A673 (cell line): ENCODE measurements at regions not wholly inside any gene's neighbourhood (a gene's known extent, or its start where the extent isn't known, plus 50 kb on each side); places are given as distances from the start of the nearest gene placed in this dataset.

ENCODE experiments used
- BruUV-seq: library from RNA; stranded (reverse); fragments of 400-500 nt; replicated peaks from 2 replicates; lab custom pipeline; 2021; lab: Mats Ljungman, UMichigan
- CTCF ChIA-PET: fragments of 300-600 bp; sonication (Branson Sonifier 250); formaldehyde crosslinking; loops from one replicate; lab custom pipeline; 2022; ENCODE audit warnings: antibody characterized with exemption; lab: Charles Lee
- POLR2A ChIA-PET: fragments of 300-600 bp; sonication (Branson Sonifier 250); formaldehyde crosslinking; loops from one replicate; lab custom pipeline; 2022; ENCODE audit warnings: antibody characterized with exemption; ENCODE audit not compliant: low non-redundant PET; lab: Charles Lee
- DNase-seq: peaks from one replicate; pipeline ENCODE4 v3.0.0-alpha.2; 2015; ENCODE audit warnings: low spot score
- H3K27ac ChIP-seq: fragments of 200-600 bp; sonication (generic); 2 replicates; pipeline ENCODE4 v1.5.1; 2016; ENCODE audit warnings: mixed run types, low read depth, mild to moderate bottlenecking, mixed read lengths, antibody characterized with exemption, low read length; ENCODE audit not compliant: poor library complexity, severe bottlenecking
- H3K27me3 ChIP-seq: fragments of 200-600 bp; sonication (generic); replicated peaks from 2 replicates; pipeline ENCODE4 v1.6.1; 2017; ENCODE audit warnings: mixed run types, low read depth, mild to moderate bottlenecking, mixed read lengths, antibody characterized with exemption, low read length; ENCODE audit not compliant: insufficient read depth, poor library complexity
- H3K36me3 ChIP-seq: fragments of 200-600 bp; sonication (generic); 2 replicates; pipeline ENCODE4 v1.6.1; 2016; ENCODE audit warnings: mixed run types, mild to moderate bottlenecking, mixed read lengths, antibody characterized with exemption, low read length; ENCODE audit not compliant: insufficient read depth, poor library complexity, severe bottlenecking
- H3K4me1 ChIP-seq: fragments of 200-600 bp; sonication (generic); 2 replicates; pipeline ENCODE4 v1.6.1; 2017; ENCODE audit warnings: mixed run types, mild to moderate bottlenecking, mixed read lengths, antibody characterized with exemption, low read length; ENCODE audit not compliant: insufficient read depth, poor library complexity, severe bottlenecking
- H3K4me3 ChIP-seq: fragments of 200-600 bp; sonication (generic); 2 replicates; pipeline ENCODE4 v1.5.1; 2016; ENCODE audit warnings: low read depth, mixed run types, mild to moderate bottlenecking, mixed read lengths, low read length; ENCODE audit not compliant: poor library complexity, severe bottlenecking
- H3K9me3 ChIP-seq: fragments of 200-600 bp; sonication (generic); 2 replicates; pipeline ENCODE4 v1.6.1; 2016; ENCODE audit warnings: mixed run types, low read depth, mild to moderate bottlenecking, mixed read lengths, antibody characterized with exemption, low read length; ENCODE audit not compliant: poor library complexity, severe bottlenecking
- EZH2 ChIP-seq: fragments of 200-600 bp; sonication (generic); IDR thresholded peaks from 2 replicates; pipeline ENCODE4 v1.6.1; 2017; ENCODE audit warnings: borderline replicate concordance, low read depth, mild to moderate bottlenecking, mixed read lengths, antibody characterized with exemption, low read length; ENCODE audit not compliant: poor library complexity, severe bottlenecking
- intact Hi-C: fragments of 100-400 bp; cut with micrococcal nuclease; formaldehyde crosslinking; loops from one replicate; pipeline ENCODE4 v1.10.0; 2022; ENCODE audit not compliant: unreplicated experiment
- TF ChIP-seq, protein P1 (sequence below): fragments of 300-800, 200-600 bp; sonication (generic); conservative IDR thresholded peaks from 2 replicates; pipeline ENCODE4 v1.5.1; 2017; ENCODE audit warnings: low read depth, mild to moderate bottlenecking, antibody characterized with exemption, low read length, moderate library complexity, mixed read lengths

DNA sequence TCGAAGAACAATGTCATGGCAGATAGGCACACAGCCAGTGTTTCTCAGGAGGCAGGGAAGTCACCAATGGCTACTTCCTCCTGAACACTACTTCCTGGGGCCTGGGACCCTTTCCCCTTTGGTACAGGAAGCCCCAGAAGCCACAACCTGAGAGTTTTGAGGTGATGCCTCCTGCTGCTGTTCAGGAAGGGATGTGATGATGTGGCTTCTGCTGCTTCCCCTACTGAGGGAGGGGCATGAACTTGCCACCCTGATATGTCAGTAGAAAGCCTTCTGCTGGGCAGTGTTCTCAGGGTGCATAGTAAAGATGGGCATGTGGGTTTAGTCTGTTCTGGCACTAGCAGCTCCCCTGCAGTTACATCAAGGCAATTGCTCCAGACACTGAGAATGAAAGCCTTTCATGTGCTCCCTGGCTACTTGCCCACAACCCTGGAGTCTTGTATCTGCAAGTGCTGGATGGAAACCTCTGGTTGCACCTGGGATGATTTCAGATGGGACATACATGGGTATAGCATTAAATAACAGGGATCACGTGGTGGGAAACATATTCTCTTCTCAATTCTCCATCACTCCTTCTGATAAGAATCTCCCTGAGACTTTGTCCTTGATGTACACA is 69.3 kb downstream of the ADRA2A start:
- Histone ChIP-seq H3K4me3 (no peak overlapping the region), H3K9me3 (no peaks in the 10 kb centered on the region), H3K36me3 (no peaks in the 10 kb centered on the region), H3K4me1 (no peaks in the 10 kb centered on the region), H3K27me3 (peaks cover 18% of the 10 kb centered on the region), H3K27ac (no peak overlapping the region)
- intact Hi-C loops = no loop called here
- ChIA-PET CTCF (no interaction called here), POLR2A (no interaction called here)
- BruUV-seq = no TSS peak
- DNase-seq = no peak
- TF ChIP-seq, protein P1, sequence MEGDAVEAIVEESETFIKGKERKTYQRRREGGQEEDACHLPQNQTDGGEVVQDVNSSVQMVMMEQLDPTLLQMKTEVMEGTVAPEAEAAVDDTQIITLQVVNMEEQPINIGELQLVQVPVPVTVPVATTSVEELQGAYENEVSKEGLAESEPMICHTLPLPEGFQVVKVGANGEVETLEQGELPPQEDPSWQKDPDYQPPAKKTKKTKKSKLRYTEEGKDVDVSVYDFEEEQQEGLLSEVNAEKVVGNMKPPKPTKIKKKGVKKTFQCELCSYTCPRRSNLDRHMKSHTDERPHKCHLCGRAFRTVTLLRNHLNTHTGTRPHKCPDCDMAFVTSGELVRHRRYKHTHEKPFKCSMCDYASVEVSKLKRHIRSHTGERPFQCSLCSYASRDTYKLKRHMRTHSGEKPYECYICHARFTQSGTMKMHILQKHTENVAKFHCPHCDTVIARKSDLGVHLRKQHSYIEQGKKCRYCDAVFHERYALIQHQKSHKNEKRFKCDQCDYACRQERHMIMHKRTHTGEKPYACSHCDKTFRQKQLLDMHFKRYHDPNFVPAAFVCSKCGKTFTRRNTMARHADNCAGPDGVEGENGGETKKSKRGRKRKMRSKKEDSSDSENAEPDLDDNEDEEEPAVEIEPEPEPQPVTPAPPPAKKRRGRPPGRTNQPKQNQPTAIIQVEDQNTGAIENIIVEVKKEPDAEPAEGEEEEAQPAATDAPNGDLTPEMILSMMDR = no peak
- TF ChIP-seq EZH2 = no peak

DNA sequence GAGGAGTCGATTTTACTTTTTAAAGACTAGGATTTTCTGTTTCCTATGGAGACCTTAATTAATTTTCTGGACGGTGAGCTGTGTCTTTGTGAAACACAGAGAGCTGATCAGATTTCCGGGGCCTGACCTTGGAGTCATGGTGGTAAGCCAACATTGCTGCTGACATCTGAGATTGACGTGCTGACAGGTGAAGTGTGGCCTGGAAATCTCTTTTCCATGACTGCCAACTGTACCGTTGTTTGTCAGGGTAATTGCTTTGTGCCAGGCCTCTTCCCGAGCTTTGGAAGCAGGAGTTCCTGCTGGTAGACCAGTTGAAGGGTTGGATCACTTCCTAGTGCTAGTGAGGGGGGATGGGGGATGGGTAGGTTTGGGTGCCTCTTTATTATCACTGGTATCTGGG is 71.2 kb downstream of the ADRA2A start:
- Histone ChIP-seq H3K9me3 (no peaks in the 10 kb centered on the region), H3K27ac (no peak overlapping the region), H3K4me1 (no peaks in the 10 kb centered on the region), H3K27me3 (peaks cover 5% of the 10 kb centered on the region), H3K4me3 (no peak overlapping the region), H3K36me3 (no peaks in the 10 kb centered on the region)
- no peak for DNase-seq
- no TSS peak for BruUV-seq
- TF ChIP-seq EZH2 = no peak
- ChIA-PET CTCF (interaction anchor here (0.6 kb wide), 1 partner anchor 71 kb away, joined by 8 read pairs; the partner anchor contains the start of gene ADRA2A), POLR2A (no interaction called here)
- intact Hi-C loops = no loop called here

DNA sequence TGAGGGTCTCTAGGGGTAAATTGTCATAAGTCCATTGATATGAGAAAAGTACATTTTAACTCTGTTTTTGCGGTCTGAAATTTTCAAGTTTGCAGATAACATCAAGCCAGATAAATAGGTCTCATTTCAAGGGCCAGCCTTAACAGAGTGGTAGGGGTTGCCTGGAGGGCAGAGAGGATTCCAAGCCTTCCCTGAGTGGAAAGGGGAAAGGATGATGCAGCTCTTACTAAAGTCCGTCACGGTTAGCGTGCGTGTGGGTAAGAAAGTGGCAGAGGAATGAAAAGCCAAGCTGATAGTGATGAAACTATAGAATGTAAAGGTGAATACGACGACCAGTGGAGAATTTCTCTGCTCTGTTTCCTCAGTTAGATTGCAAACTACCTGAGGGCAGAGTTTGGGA is 71.6 kb downstream of the ADRA2A start:
- POLR2A ChIA-PET = no interaction called here
- peaks cover 5% of the 10 kb centered on the region for H3K27me3 ChIP-seq
- H3K27ac ChIP-seq = no peak overlapping the region

More for the DNA sequence above, 71.6 kb downstream of the ADRA2A start:
- DNase-seq = no peak
- Histone ChIP-seq H3K4me1 (no peaks in the 10 kb centered on the region), H3K4me3 (no peak overlapping the region), H3K9me3 (no peaks in the 10 kb centered on the region), H3K36me3 (no peaks in the 10 kb centered on the region)
- intact Hi-C loops = no loop called here
- CTCF ChIA-PET = interaction anchor here (0.6 kb wide), 1 partner anchor 72 kb away, joined by 8 read pairs; the partner anchor contains the start of gene ADRA2A
- BruUV-seq = no TSS peak
- TF ChIP-seq, protein P1 = no peak
- TF ChIP-seq EZH2 = no peak
